ENCODE measurements at regions not wholly inside any gene's neighbourhood (a gene's known extent, or its start where the extent isn't known, plus 50 kb on each side); places are given as distances from the start of the nearest gene placed in this dataset.

- H3F3A ChIP-seq (ENCODE audit: insufficient read depth): no peaks in the 10 kb centered on the region
- TF ChIP-seq CTCF (IDR thresholded peaks at IDR 0.05; ENCODE audit: insufficient read depth, low read length, poor library complexity, severe bottlenecking) (no peak), EZH2phosphoT487 (conservative IDR thresholded peaks at IDR 0.05; ENCODE audit: low read length) (no peak)
These were observed 65.6 kb upstream of the ERRFI1 start for GRCh38 chr1:8091691-8092090.

GRCh38 chr1:8090241-8090702 is 64.2 kb upstream of the ERRFI1 start:
- TF ChIP-seq CTCF (IDR thresholded peaks at IDR 0.05; ENCODE audit: insufficient read depth, low read length, poor library complexity, severe bottlenecking) (no peak), EZH2phosphoT487 (conservative IDR thresholded peaks at IDR 0.05; ENCODE audit: low read length) (no peak)
- Histone ChIP-seq H3K9me3 (ENCODE audit: insufficient read depth, low read length) (no peaks in the 10 kb centered on the region), H3K79me2 (ENCODE audit: insufficient read depth, low read length) (no peaks in the 10 kb centered on the region), H3K36me3 (ENCODE audit: low read length) (no peaks in the 10 kb centered on the region), H3K4me3 (ENCODE audit: insufficient read depth, low read length, poor library complexity, severe bottlenecking) (no peak overlapping the region), H3K27me3 (ENCODE audit: low read length) (no peaks in the 10 kb centered on the region), H4K20me1 (ENCODE audit: low read depth, low read length) (no peaks in the 10 kb centered on the region), H3F3A (ENCODE audit: insufficient read depth) (no peaks in the 10 kb centered on the region), H3K9ac (ENCODE audit: low read length) (no peak overlapping the region), H2AFZ (ENCODE audit: low read depth, low read length, severe bottlenecking) (no peak overlapping the region), H3K9me2 (replicated peaks; ENCODE audit: insufficient read depth, low read length) (no peaks in the 10 kb centered on the region), H3K27ac (ENCODE audit: low read depth, low read length) (no peak overlapping the region), H3K4me2 (ENCODE audit: low read depth, low read length, poor library complexity, severe bottlenecking) (no peak overlapping the region)

More at GRCh38 chr1:8091691-8092090, 65.6 kb upstream of the ERRFI1 start:
- no peaks in the 10 kb centered on the region for H3K27me3 ChIP-seq (ENCODE audit: low read length)
- no peak overlapping the region for H3K4me3 ChIP-seq (ENCODE audit: insufficient read depth, low read length, poor library complexity, severe bottlenecking)
- H3K79me2 ChIP-seq (ENCODE audit: insufficient read depth, low read length): no peaks in the 10 kb centered on the region
- H2AFZ ChIP-seq (ENCODE audit: low read depth, low read length, severe bottlenecking): no peak overlapping the region
- H3K9me2 ChIP-seq (replicated peaks; ENCODE audit: insufficient read depth, low read length): no peaks in the 10 kb centered on the region
- no peaks in the 10 kb centered on the region for H3K36me3 ChIP-seq (ENCODE audit: low read length)
- no peaks in the 10 kb centered on the region for H3K9me3 ChIP-seq (ENCODE audit: insufficient read depth, low read length)
- no peak overlapping the region for H3K9ac ChIP-seq (ENCODE audit: low read length)
- H3K4me2 ChIP-seq (ENCODE audit: low read depth, low read length, poor library complexity, severe bottlenecking): no peak overlapping the region
- H3K27ac ChIP-seq (ENCODE audit: low read depth, low read length): no peak overlapping the region
- H4K20me1 ChIP-seq (ENCODE audit: low read depth, low read length): no peaks in the 10 kb centered on the region

GRCh38 chr1:8089535-8090228 is 63.6 kb upstream of the ERRFI1 start:
- Histone ChIP-seq H3K9me2 (replicated peaks; ENCODE audit: insufficient read depth, low read length) (no peaks in the 10 kb centered on the region), H3K79me2 (ENCODE audit: insufficient read depth, low read length) (no peaks in the 10 kb centered on the region), H3K9me3 (ENCODE audit: insufficient read depth, low read length) (no peaks in the 10 kb centered on the region), H3K4me2 (ENCODE audit: low read depth, low read length, poor library complexity, severe bottlenecking) (no peak overlapping the region), H3K27me3 (ENCODE audit: low read length) (no peaks in the 10 kb centered on the region), H3K9ac (ENCODE audit: low read length) (no peak overlapping the region), H3F3A (ENCODE audit: insufficient read depth) (no peaks in the 10 kb centered on the region), H3K4me3 (ENCODE audit: insufficient read depth, low read length, poor library complexity, severe bottlenecking) (no peak overlapping the region), H4K20me1 (ENCODE audit: low read depth, low read length) (no peaks in the 10 kb centered on the region), H3K36me3 (ENCODE audit: low read length) (no peaks in the 10 kb centered on the region), H3K27ac (ENCODE audit: low read depth, low read length) (no peak overlapping the region), H2AFZ (ENCODE audit: low read depth, low read length, severe bottlenecking) (no peak overlapping the region)
- no peak for TF ChIP-seq CTCF (IDR thresholded peaks at IDR 0.05; ENCODE audit: insufficient read depth, low read length, poor library complexity, severe bottlenecking)
- no peak for TF ChIP-seq EZH2phosphoT487 (conservative IDR thresholded peaks at IDR 0.05; ENCODE audit: low read length)
